A549 (cell line): ENCODE measurements at regions not wholly inside any gene's neighbourhood (a gene's known extent, or its start where the extent isn't known, plus 50 kb on each side); places are given as distances from the start of the nearest gene placed in this dataset.

Experiments
- ATAC-seq, 2 experiments: fragments of 200-7000 bp in 1 of 2; fragments of >200 bp in 1 of 2; cut with Nextera tagmentation in 1 of 2; cut with Tn5 transposase in 1 of 2; 3 replicates each; pipeline versions ENCODE4 v1.8.0 to v1.9.1; 2018 to 2020; ENCODE audit warnings: mild to moderate bottlenecking in 1 of 2, moderate library complexity in 1 of 2
- CTCF ChIA-PET: fragments of 300-600 bp; sonication (Branson Sonifier 250); formaldehyde crosslinking; extraction: SDS; loops from one replicate; lab custom pipeline; 2021; ENCODE audit warnings: antibody characterized with exemption, inconsistent platforms; lab: Yijun Ruan, JAX
- POLR2A ChIA-PET: fragments of 350-600 bp; formaldehyde crosslinking; extraction: SDS; loops from one replicate; lab custom pipeline; 2021; ENCODE audit warnings: antibody characterized with exemption, inconsistent platforms; lab: Yijun Ruan, JAX
- DNase-seq, 2 experiments: peaks; one replicate each; pipeline versions ENCODE4 v3.0.0 to v3.0.0-alpha.2; 2011 to 2016; ENCODE audit warnings: low read depth in 1 of 2, low spot score in 1 of 2
- FAIRE-seq: peaks from 2 replicates; lab custom pipeline; 2011; peaks lifted over from hg19 to GRCh38; lab: Jason Lieb, UNC
- H3K27ac ChIP-seq, 2 experiments: fragments of >200 bp; sonication (Bioruptor Twin); formaldehyde crosslinking; 3 replicates each; pipeline ENCODE4 v1.5.1; 2016 to 2017
- H3K4me1 ChIP-seq: fragments of >200 bp; sonication (Bioruptor Twin); formaldehyde crosslinking; 3 replicates; pipeline ENCODE4 v1.6.1; 2016
- H3K4me2 ChIP-seq: fragments of >200 bp; sonication (Bioruptor Twin); formaldehyde crosslinking; 3 replicates; pipeline ENCODE4 v1.6.1; 2016
- H3K4me3 ChIP-seq: fragments of >200 bp; sonication (Bioruptor Twin); formaldehyde crosslinking; 3 replicates; pipeline ENCODE4 v1.5.1; 2016
- H3K9me3 ChIP-seq: fragments of >200 bp; sonication (Bioruptor Twin); formaldehyde crosslinking; 3 replicates; pipeline ENCODE4 v1.6.1; 2016
- BHLHE40 ChIP-seq: IDR thresholded peaks from 2 replicates; pipeline ENCODE4 v1.6.1; 2012; ENCODE audit warnings: low read depth, low read length, inconsistent platforms
- CEBPB ChIP-seq, 2 experiments: fragments of >200 bp in 1 of 2; sonication (Bioruptor Twin) in 1 of 2; formaldehyde crosslinking in 1 of 2; IDR thresholded peaks; 2 replicates each; pipeline ENCODE4 v1.6.1; 2012 to 2016
- CTCF ChIP-seq: fragments of >200 bp; sonication (Bioruptor Twin); formaldehyde crosslinking; IDR thresholded peaks from 3 replicates; pipeline ENCODE4 v1.5.1; 2016
- E2F6 ChIP-seq: IDR thresholded peaks from 2 replicates; pipeline ENCODE4 v1.6.1; 2012; ENCODE audit warnings: low read depth, borderline replicate concordance
- EP300 ChIP-seq, 2 experiments: fragments of >200 bp; sonication (Bioruptor Twin); formaldehyde crosslinking; IDR thresholded peaks; 2 replicates in 1 of 2; 3 replicates in 1 of 2; pipeline ENCODE4 v1.6.1; 2016 to 2017
- ESRRA ChIP-seq: fragments of 150-350 bp; IDR thresholded peaks from 2 replicates; pipeline ENCODE4 v1.6.1; 2014; ENCODE audit warnings: mild to moderate bottlenecking, low read length, borderline replicate concordance
- FOSL2 ChIP-seq, 2 experiments: fragments of 450-650 bp in 1 of 2; fragments of >200 bp in 1 of 2; sonication (Bioruptor Twin) in 1 of 2; formaldehyde crosslinking; IDR thresholded peaks; 2 replicates each; pipeline versions ENCODE4 v1.5.0 to v1.6.1; 2016 to 2020; ENCODE audit warnings: mild to moderate bottlenecking in 1 of 2, moderate library complexity in 1 of 2
- FOXS1 ChIP-seq: fragments of 250-450 bp; sonication (Bioruptor Pico); IDR thresholded peaks from 2 replicates; pipeline ENCODE4 v1.5.0; 2020; ENCODE audit warnings: mild to moderate bottlenecking, moderate library complexity
- HDAC2 ChIP-seq: fragments of 200-600 bp; sonication (generic); IDR thresholded peaks from 2 replicates; pipeline ENCODE4 v1.6.1; 2016
- HES2 ChIP-seq: fragments of >200 bp; sonication (Bioruptor Twin); formaldehyde crosslinking; IDR thresholded peaks from 2 replicates; pipeline ENCODE4 v1.6.1; 2016
- HMGXB4 ChIP-seq: fragments of 250-450 bp; sonication (Bioruptor Pico); IDR thresholded peaks from 2 replicates; pipeline ENCODE4 v1.5.0; 2021; ENCODE audit warnings: mild to moderate bottlenecking, moderate library complexity, borderline replicate concordance
- KDM5A ChIP-seq: fragments of 200-600 bp; sonication (generic); IDR thresholded peaks from 2 replicates; pipeline ENCODE4 v1.6.1; 2016; ENCODE audit warnings: antibody characterized with exemption, mild to moderate bottlenecking
- MAFK ChIP-seq: fragments of 450-650 bp; IDR thresholded peaks from 2 replicates; pipeline ENCODE4 v1.6.1; 2014; ENCODE audit not compliant: partially characterized antibody
- MAZ ChIP-seq: fragments of 150-350 bp; IDR thresholded peaks from 2 replicates; pipeline ENCODE4 v1.6.1; 2014; ENCODE audit warnings: antibody characterized with exemption, low read depth, low read length, borderline replicate concordance
- PBX3 ChIP-seq: IDR thresholded peaks from 2 replicates; pipeline ENCODE4 v1.6.1; 2012
- POLR2A ChIP-seq: IDR thresholded peaks from 2 replicates; pipeline ENCODE4 v1.6.1; 2012; ENCODE audit warnings: mild to moderate bottlenecking, low read length
- TFCP2L1 ChIP-seq: fragments of 250-450 bp; sonication (Bioruptor Pico); IDR thresholded peaks from 2 replicates; pipeline ENCODE4 v1.5.0; 2021; ENCODE audit warnings: mild to moderate bottlenecking
- TP53 ChIP-seq: fragments of 250-450 bp; sonication (Bioruptor Pico); IDR thresholded peaks from 2 replicates; pipeline ENCODE4 v1.5.0; 2021; ENCODE audit warnings: mild to moderate bottlenecking, moderate library complexity
- USF2 ChIP-seq: fragments of 450-650 bp; IDR thresholded peaks from 2 replicates; pipeline ENCODE4 v1.6.1; 2014; ENCODE audit warnings: antibody characterized with exemption
- ZNF302 ChIP-seq: fragments of 250-450 bp; sonication (Bioruptor Pico); IDR thresholded peaks from 2 replicates; pipeline ENCODE4 v1.9.0; 2021; ENCODE audit warnings: inconsistent platforms, mild to moderate bottlenecking, moderate library complexity
- WGBS: methylation state at CpG from one replicate; pipeline ENCODE4 v1.1.6; 2017; ENCODE audit errors: missing lambda C conversion rate; 5-methylcytosine and 5-hydroxymethylcytosine counted together

GRCh38 chr3:76888856-76889255, 151.0 kb upstream of the ROBO2 start:
- no peak for TF ChIP-seq HDAC2
- no peak for TF ChIP-seq EP300 (IDR thresholded peaks at IDR 0.05)
- no peak for TF ChIP-seq TFCP2L1 (CRISPR knock-in tag)
- TF ChIP-seq PBX3 = no peak
- no peak overlapping the region for H3K4me2 ChIP-seq
- no peak for ATAC-seq
- FAIRE-seq = no peak
- DNase-seq = no peak
- POLR2A ChIA-PET = no interaction called here
- no peak overlapping the region for H3K4me3 ChIP-seq
- no peaks in the 10 kb centered on the region for H3K9me3 ChIP-seq
- H3K27ac ChIP-seq = no peak overlapping the region
- H3K4me1 ChIP-seq = no peaks in the 10 kb centered on the region
- CTCF ChIA-PET = no interaction called here
- WGBS = 0% methylated on average over 1 of the region's 1 CpG

GRCh38 chr3:76889911-76890310, 150.0 kb upstream of the ROBO2 start:
- Histone ChIP-seq H3K4me1 (no peaks in the 10 kb centered on the region), H3K27ac (no peak overlapping the region), H3K4me2 (no peak overlapping the region), H3K4me3 (no peak overlapping the region), H3K9me3 (no peaks in the 10 kb centered on the region)
- TF ChIP-seq CEBPB (IDR thresholded peaks at IDR 0.05) (no peak), MAZ (no peak), E2F6 (no peak), MAFK (no peak), USF2 (no peak), HES2 (no peak), HMGXB4 (CRISPR knock-in tag) (no peak), CTCF (no peak), BHLHE40 (no peak), FOSL2 (IDR thresholded peaks at IDR 0.05) (no peak), FOSL2 (CRISPR knock-in tag; IDR thresholded peaks at IDR 0.05) (no peak), ESRRA (no peak), TP53 (CRISPR knock-in tag) (no peak), ZNF302 (CRISPR knock-in tag) (no peak), POLR2A (no peak), FOXS1 (no peak), KDM5A (no peak)
- FAIRE-seq (peak; percentile 13), DNase-seq (no peak), ATAC-seq (no peak)
- 17% methylated on average over 6 of the region's 6 CpGs for WGBS
- POLR2A ChIA-PET = no interaction called here
- CTCF ChIA-PET = no interaction called here
